AG04450 (cell line): ENCODE measurements at regions not wholly inside any gene's neighbourhood (a gene's known extent, or its start where the extent isn't known, plus 50 kb on each side); places are given as distances from the start of the nearest gene placed in this dataset.

Source experiments
- CTCF ChIA-PET: fragments of 300-600, 350-600 bp; formaldehyde crosslinking; extraction: SDS; loops from one replicate; lab custom pipeline; 2022; ENCODE audit warnings: antibody characterized with exemption, inconsistent platforms; lab: Charles Lee
- POLR2A ChIA-PET: fragments of 350-600 bp; formaldehyde crosslinking; extraction: SDS; loops from one replicate; lab custom pipeline; 2021; ENCODE audit warnings: antibody characterized with exemption, inconsistent platforms; lab: Yijun Ruan, JAX
- DNase-seq: peaks from one replicate; pipeline ENCODE4 v3.0.0-alpha.2; 2011; ENCODE audit warnings: low read depth, low spot score
- H3K27ac ChIP-seq: one replicate; pipeline ENCODE4 v1.5.1; 2012; ENCODE audit warnings: low read depth, low read length, control low read depth
- H3K27me3 ChIP-seq: one replicate; pipeline ENCODE4 v1.6.0; 2012; ENCODE audit warnings: low read length; ENCODE audit not compliant: control insufficient read depth, insufficient read depth
- H3K4me3 ChIP-seq: 2 replicates; pipeline ENCODE4 v1.5.1; 2011; ENCODE audit warnings: mild to moderate bottlenecking, low read depth, low read length, control low read depth
- H3K9me3 ChIP-seq: 2 replicates; pipeline ENCODE4 v1.5.1; 2012; ENCODE audit warnings: low read length; ENCODE audit not compliant: control insufficient read depth, insufficient read depth
- TF ChIP-seq, protein P1 (sequence below): IDR thresholded peaks from 2 replicates; pipeline ENCODE4 v1.5.1; 2011; ENCODE audit warnings: low read depth, low read length, control low read depth, inconsistent platforms

DNA sequence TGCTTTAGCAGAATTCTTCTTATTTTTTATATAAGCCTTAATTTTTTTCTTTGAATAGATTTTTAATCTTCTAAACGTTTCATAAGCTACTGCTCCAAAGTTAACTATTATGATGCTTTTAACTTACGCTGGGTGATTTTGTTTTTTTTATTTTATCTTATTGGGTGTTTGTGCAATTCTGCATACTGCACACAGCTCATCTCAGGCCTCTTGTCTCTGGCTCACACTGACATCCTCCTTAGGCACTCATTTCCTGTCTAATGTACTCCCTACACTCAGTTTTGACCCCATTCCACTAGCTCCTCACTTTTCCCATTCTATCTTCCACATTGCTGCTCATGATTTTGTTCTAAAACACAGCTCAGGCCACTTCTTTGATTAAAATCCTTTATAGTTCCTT is 111.9 kb upstream of the MAP9 start:
- CTCF ChIA-PET = no interaction called here
- no peak for DNase-seq

DNA sequence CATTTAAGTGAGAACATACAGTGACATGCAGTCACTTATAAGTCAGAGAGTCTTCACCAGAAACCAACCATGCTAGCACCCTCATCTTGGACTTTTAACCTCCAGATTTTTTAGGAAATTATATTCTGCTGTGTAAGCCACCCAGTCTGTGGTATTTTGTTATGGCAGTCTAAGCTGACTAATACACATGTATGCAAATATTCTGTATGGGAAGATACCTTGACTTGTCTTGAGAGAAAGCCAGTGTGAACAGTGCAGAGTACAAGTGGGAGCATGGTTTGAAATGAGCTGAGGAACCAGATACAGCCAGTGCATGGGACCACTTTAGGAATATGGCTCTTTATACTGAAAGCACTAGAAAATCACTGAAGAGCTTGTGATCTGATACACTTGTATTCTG is 110.4 kb upstream of the MAP9 start:
- H3K27ac ChIP-seq = no peak overlapping the region
- no peak for DNase-seq
- H3K9me3 ChIP-seq = no peaks in the 10 kb centered on the region
- CTCF ChIA-PET = interaction anchor here (0.5 to 1.1 kb wide), 2 partner anchors 466 to 937 kb away, joined by 3 read pairs; no protein-coding TSS in a partner anchor
- H3K27me3 ChIP-seq = no peaks in the 10 kb centered on the region
- POLR2A ChIA-PET = interaction anchor here (0.5 kb wide), 1 partner anchor 12 kb away, joined by 5 read pairs; no protein-coding TSS in a partner anchor
- H3K4me3 ChIP-seq = no peak overlapping the region
- TF ChIP-seq, protein P1, sequence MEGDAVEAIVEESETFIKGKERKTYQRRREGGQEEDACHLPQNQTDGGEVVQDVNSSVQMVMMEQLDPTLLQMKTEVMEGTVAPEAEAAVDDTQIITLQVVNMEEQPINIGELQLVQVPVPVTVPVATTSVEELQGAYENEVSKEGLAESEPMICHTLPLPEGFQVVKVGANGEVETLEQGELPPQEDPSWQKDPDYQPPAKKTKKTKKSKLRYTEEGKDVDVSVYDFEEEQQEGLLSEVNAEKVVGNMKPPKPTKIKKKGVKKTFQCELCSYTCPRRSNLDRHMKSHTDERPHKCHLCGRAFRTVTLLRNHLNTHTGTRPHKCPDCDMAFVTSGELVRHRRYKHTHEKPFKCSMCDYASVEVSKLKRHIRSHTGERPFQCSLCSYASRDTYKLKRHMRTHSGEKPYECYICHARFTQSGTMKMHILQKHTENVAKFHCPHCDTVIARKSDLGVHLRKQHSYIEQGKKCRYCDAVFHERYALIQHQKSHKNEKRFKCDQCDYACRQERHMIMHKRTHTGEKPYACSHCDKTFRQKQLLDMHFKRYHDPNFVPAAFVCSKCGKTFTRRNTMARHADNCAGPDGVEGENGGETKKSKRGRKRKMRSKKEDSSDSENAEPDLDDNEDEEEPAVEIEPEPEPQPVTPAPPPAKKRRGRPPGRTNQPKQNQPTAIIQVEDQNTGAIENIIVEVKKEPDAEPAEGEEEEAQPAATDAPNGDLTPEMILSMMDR = no peak

More for the DNA sequence above, 111.9 kb upstream of the MAP9 start:
- Histone ChIP-seq H3K9me3 (no peaks in the 10 kb centered on the region), H3K27me3 (no peaks in the 10 kb centered on the region), H3K27ac (no peak overlapping the region), H3K4me3 (no peak overlapping the region)
- TF ChIP-seq, protein P1 = no peak
- POLR2A ChIA-PET = no interaction called here

DNA sequence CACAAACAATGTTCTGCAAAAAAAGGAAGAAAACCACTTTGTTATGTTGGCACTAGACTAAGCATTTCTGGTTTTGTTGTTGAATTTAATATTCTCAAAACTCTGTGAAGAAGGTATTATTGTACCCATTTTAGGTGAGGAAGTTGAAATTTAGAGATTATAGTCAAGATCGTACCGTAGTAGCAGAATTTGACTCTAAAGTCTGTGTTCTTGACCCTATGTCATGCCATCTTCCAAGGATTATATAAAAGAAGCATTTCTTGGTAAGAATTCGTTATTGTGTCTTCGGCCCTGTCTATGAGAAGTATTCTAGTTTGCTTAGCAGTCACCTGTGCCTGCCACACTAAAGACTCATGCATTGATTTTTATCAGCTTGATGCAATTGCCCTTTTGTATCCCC is 104.4 kb upstream of the MAP9 start:
- TF ChIP-seq, protein P1 = no peak
- Histone ChIP-seq H3K27ac (no peak overlapping the region), H3K27me3 (no peaks in the 10 kb centered on the region), H3K9me3 (no peaks in the 10 kb centered on the region), H3K4me3 (no peak overlapping the region)
- no peak for DNase-seq
- CTCF ChIA-PET = no interaction called here
- POLR2A ChIA-PET = no interaction called here

DNA sequence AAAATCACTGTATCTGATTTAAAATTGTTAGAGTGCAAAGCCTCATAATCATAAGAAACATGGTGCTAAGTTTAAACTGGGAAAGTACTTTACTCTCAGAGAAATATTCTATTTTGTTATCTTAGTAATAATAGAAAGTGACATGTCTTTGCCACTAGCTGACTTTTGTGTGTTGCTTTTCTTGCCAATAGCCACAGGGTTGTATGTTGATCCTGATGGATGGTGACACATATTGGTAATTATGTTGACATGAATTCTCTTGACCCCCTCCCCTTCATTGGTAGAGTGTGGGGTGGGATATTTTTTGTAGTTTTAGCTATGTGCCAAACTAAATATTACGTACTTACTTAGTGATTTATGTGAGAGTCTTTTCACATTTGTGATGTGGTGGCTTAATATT is 103.1 kb upstream of the MAP9 start:
- ChIA-PET POLR2A (no interaction called here), CTCF (no interaction called here)
- no peak overlapping the region for H3K4me3 ChIP-seq
- H3K27ac ChIP-seq = no peak overlapping the region
- H3K27me3 ChIP-seq = no peaks in the 10 kb centered on the region
- no peaks in the 10 kb centered on the region for H3K9me3 ChIP-seq
- TF ChIP-seq, protein P1 = no peak
- DNase-seq = no peak

DNA sequence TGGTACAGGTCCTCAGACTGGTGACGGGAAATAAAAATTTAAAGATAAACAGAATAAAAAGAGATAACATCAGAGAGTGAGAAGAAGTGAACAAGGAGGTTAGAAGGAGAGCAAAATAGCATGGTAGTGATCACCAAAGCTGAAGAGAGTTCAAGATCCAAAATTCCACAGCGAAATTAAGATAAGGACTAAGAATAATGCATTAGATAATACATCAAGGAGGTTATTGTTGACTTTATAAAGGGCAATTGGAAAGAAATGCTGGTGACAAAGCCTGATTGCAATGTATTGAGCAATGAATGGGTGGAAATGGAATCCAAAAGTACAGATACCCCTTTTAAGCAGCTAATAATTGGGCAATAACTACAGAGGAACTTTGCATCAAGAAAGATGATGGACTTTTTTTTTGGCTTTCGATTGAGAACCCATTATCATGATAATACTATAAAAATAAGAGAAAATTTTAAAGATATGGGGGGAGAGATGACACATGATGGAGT is 101.6 kb upstream of the MAP9 start:
- DNase-seq = no peak
- Histone ChIP-seq H3K9me3 (no peaks in the 10 kb centered on the region), H3K4me3 (no peak overlapping the region), H3K27ac (no peak overlapping the region), H3K27me3 (no peaks in the 10 kb centered on the region)
- POLR2A ChIA-PET = no interaction called here
- TF ChIP-seq, protein P1 = no peak
- CTCF ChIA-PET = no interaction called here
